Gastroesophageal sphincter (tissue), 4 donors: ENCODE measurements at regions not wholly inside any gene's neighbourhood (a gene's known extent, or its start where the extent isn't known, plus 50 kb on each side); places are given as distances from the start of the nearest gene placed in this dataset.
"Not testable (repeated sequence)": the region's sequence is repeated elsewhere in the genome, so short reads cannot be mapped to it uniquely, and the experiment has no call there.

Experiments
- ATAC-seq: fragments of 150-250 bp; one replicate; pipeline ENCODE4 v1.9.1; 2016; ENCODE audit warnings: mild to moderate bottlenecking, moderate library complexity
- H3K27ac ChIP-seq, 4 donors: fragments of 200-600 bp; sonication (generic) in 3 of 4; 1 replicate in 3 of 4; 2 replicates in 1 of 4; pipeline ENCODE4 v1.5.1; 2016 to 2019
- H3K27me3 ChIP-seq: fragments of 200-600 bp; sonication (generic); one replicate; pipeline ENCODE4 v1.5.1; 2019
- H3K36me3 ChIP-seq, 2 donors: fragments of 200-600 bp; sonication (generic); one replicate each; pipeline ENCODE4 v1.5.1; 2019; ENCODE audit warnings: control low read depth in 1 of 2
- H3K4me1 ChIP-seq, 3 donors: fragments of 200-600 bp; sonication (generic); 1 replicate in 2 of 3; 2 replicates in 1 of 3; pipeline ENCODE4 v1.5.1; 2016 to 2019; ENCODE audit warnings: control low read depth in 2 of 3
- H3K4me3 ChIP-seq, 2 donors: fragments of 200-600 bp; sonication (generic); one replicate each; pipeline ENCODE4 v1.5.1; 2019; ENCODE audit warnings: mild to moderate bottlenecking in 1 of 2, moderate library complexity in 1 of 2
- H3K9me3 ChIP-seq, 3 donors: fragments of 200-600 bp; sonication (generic); one replicate each; pipeline ENCODE4 v1.5.1; 2017 to 2019; ENCODE audit warnings: control low read depth in 2 of 3
- CTCF ChIP-seq, 4 experiments: fragments of 200-600 bp in 2 of 4; fragments of 450-650 bp in 2 of 4; sonication (generic) in 1 of 4; IDR thresholded peaks; one replicate each; pipeline ENCODE4 v1.5.1; 2017 to 2019; ENCODE audit warnings: antibody characterized with exemption in 4 of 4, mild to moderate bottlenecking in 2 of 4, moderate library complexity in 2 of 4
- EP300 ChIP-seq: sonication (generic); formaldehyde crosslinking; IDR thresholded peaks from one replicate; pipeline ENCODE4 v1.6.1; 2017; ENCODE audit warnings: antibody characterized with exemption, mild to moderate bottlenecking
- POLR2A ChIP-seq, 2 donors: fragments of 450-650 bp; IDR thresholded peaks; one replicate each; pipeline ENCODE4 v1.6.1; 2017; ENCODE audit warnings: antibody characterized with exemption in 2 of 2, mild to moderate bottlenecking in 2 of 2, moderate library complexity in 1 of 2
- POLR2AphosphoS5 ChIP-seq: sonication (generic); formaldehyde crosslinking; IDR thresholded peaks from one replicate; pipeline ENCODE4 v1.6.1; 2017; ENCODE audit warnings: antibody characterized with exemption
- WGBS, 2 donors: methylation state at CpG; one replicate each; pipeline ENCODE4 v1.1.5; 2018; ENCODE audit warnings: low coverage in 1 of 2; 5-methylcytosine and 5-hydroxymethylcytosine counted together

- WGBS, 2 donors, result 51 to 78% methylated on average over 4 of the region's 4 CpGs
- Histone ChIP-seq H3K36me3 (no peaks in the 10 kb centered on the region), H3K27ac (no peak overlapping the region), H3K4me3 (no peak overlapping the region), H3K9me3 (peaks cover 0 to 4% (median 0%) of the 10 kb centered on the region in 3 donors), H3K27me3 (peaks cover 16% of the 10 kb centered on the region), H3K4me1 (no peaks in the 10 kb centered on the region)
- ATAC-seq, result no peak
- TF ChIP-seq POLR2AphosphoS5, result no peak
- no peak for TF ChIP-seq EP300
- no peak for TF ChIP-seq POLR2A (IDR thresholded peaks at IDR 0.05)
- no peak for TF ChIP-seq CTCF (IDR thresholded peaks at IDR 0.05)
Measured at GRCh38 chr1:157348538-157349480, 203.5 kb downstream of the FCRL5 start.

GRCh38 chr1:157347506-157347905, 204.8 kb downstream of the FCRL5 start:
- no peak overlapping the region for H3K4me3 ChIP-seq
- H3K36me3 ChIP-seq, result no peaks in the 10 kb centered on the region
- no peak overlapping the region for H3K27ac ChIP-seq
- no peaks in the 10 kb centered on the region for H3K4me1 ChIP-seq
- no peak for ATAC-seq
- peaks cover 0 to 4% (median 0%) of the 10 kb centered on the region in 3 donors for H3K9me3 ChIP-seq
- H3K27me3 ChIP-seq, result peaks cover 16% of the 10 kb centered on the region
- WGBS, 2 donors, result no CpG with 5 or more reads among the region's 1 CpG
- TF ChIP-seq CTCF (IDR thresholded peaks at IDR 0.05), result no peak
- TF ChIP-seq POLR2AphosphoS5, result no peak
- TF ChIP-seq POLR2A (IDR thresholded peaks at IDR 0.05), result no peak
- no peak for TF ChIP-seq EP300

GRCh38 chr1:157337785-157338184, 199.6 kb upstream of the ETV3 start:
- H3K27ac ChIP-seq, H3K27me3 ChIP-seq, H3K4me1 ChIP-seq, ATAC-seq, H3K4me3 ChIP-seq, H3K36me3 ChIP-seq, H3K9me3 ChIP-seq: not testable (repeated sequence)
- WGBS, 2 donors, result 83% methylated on average over 1 of the region's 1 CpG; no CpG with 5 or more reads in 1 of the 2 donors

- H3K36me3 ChIP-seq, result no peaks in the 10 kb centered on the region
- H3K27ac ChIP-seq, result no peak overlapping the region
- ATAC-seq, result no peak
- H3K4me3 ChIP-seq, result no peak overlapping the region
- 73 to 80% methylated on average over 1 to 2 of the region's 2 CpGs for WGBS, 2 donors
- no peaks in the 10 kb centered on the region for H3K27me3 ChIP-seq
- H3K4me1 ChIP-seq, result no peaks in the 10 kb centered on the region
- no peaks in the 10 kb centered on the region for H3K9me3 ChIP-seq
- TF ChIP-seq POLR2A (IDR thresholded peaks at IDR 0.05) (no peak), CTCF (IDR thresholded peaks at IDR 0.05) (no peak), EP300 (no peak), POLR2AphosphoS5 (no peak)
Measured at GRCh38 chr1:157335056-157335455, 196.9 kb upstream of the ETV3 start.

- 38 to 64% methylated on average over 1 to 2 of the region's 2 CpGs for WGBS, 2 donors
- Histone ChIP-seq H3K27ac (no peak overlapping the region), H3K36me3 (no peaks in the 10 kb centered on the region), H3K4me3 (no peak overlapping the region), H3K9me3 (no peaks in the 10 kb centered on the region), H3K27me3 (no peaks in the 10 kb centered on the region), H3K4me1 (no peaks in the 10 kb centered on the region)
- ATAC-seq, result no peak
- TF ChIP-seq CTCF (IDR thresholded peaks at IDR 0.05) (no peak), POLR2A (IDR thresholded peaks at IDR 0.05) (no peak), POLR2AphosphoS5 (no peak), EP300 (no peak)
Measured at GRCh38 chr1:157334041-157334440, 195.8 kb upstream of the ETV3 start.

GRCh38 chr1:157330177-157330576, 192.0 kb upstream of the ETV3 start:
- H3K36me3 ChIP-seq, H3K4me3 ChIP-seq, H3K4me1 ChIP-seq, ATAC-seq, H3K9me3 ChIP-seq, H3K27me3 ChIP-seq, H3K27ac ChIP-seq: not testable (repeated sequence)

GRCh38 chr1:157328120-157328519, 189.9 kb upstream of the ETV3 start:
- H3K27me3 ChIP-seq, H3K27ac ChIP-seq, ATAC-seq, H3K36me3 ChIP-seq, H3K4me1 ChIP-seq, H3K4me3 ChIP-seq, H3K9me3 ChIP-seq: not testable (repeated sequence)
